HG02970 (cell line): ENCODE measurements at regions not wholly inside any gene's neighbourhood (a gene's known extent, or its start where the extent isn't known, plus 50 kb on each side); places are given as distances from the start of the nearest gene placed in this dataset.

Experiments used
- ATAC-seq: cut with Tn5 transposase; IDR thresholded peaks from one replicate; pipeline ENCODE4 v1.9.1; 2021; ENCODE audit warnings: mild to moderate bottlenecking, moderate library complexity, moderate number of reproducible peaks; ENCODE audit not compliant: unreplicated experiment, low FRiP score

DNA sequence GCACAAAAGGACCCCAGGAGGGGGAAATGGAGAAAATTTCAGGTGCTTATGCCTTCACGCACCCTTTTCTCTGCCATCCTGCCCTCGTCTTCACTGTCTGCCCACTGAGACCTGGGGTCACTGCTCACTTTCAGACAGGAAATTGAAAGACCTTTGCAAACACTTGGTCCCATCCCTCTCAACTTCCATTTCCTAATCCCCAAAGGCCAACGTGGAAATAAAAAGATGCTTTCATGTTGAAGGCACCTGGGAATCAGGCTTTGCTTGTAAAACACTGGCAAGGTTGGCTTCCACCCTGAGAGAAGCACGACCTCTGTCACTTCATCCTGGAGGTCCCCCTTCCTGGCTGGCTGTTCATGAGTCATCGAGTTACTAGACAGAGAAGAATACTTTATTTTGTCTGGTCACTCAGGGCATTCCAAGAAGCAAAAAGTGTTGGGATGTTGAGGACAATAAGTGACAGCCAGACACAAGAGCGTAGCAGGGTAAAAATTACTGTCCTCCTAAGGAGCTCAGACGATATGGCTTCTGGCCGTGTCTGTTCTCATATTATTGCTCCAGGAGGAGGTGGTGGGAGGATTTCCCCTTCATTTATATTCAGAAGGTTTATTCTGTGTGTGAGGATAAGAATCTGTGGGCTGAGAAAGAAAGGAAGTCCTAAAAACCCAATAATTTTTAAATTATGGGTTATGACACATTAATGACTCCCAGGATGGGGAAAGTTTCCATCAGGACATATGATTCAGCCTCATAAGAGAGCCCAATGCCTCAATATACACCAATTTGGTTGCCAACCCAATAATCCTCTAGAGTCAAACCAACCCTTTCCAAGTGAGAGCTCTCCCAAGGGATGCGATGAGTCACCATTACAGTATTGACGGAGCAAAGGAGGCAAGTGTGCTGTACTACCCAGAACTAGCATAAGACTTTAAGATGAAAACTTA is 409.0 kb downstream of the COG6 start:
- ATAC-seq, result no peak

DNA sequence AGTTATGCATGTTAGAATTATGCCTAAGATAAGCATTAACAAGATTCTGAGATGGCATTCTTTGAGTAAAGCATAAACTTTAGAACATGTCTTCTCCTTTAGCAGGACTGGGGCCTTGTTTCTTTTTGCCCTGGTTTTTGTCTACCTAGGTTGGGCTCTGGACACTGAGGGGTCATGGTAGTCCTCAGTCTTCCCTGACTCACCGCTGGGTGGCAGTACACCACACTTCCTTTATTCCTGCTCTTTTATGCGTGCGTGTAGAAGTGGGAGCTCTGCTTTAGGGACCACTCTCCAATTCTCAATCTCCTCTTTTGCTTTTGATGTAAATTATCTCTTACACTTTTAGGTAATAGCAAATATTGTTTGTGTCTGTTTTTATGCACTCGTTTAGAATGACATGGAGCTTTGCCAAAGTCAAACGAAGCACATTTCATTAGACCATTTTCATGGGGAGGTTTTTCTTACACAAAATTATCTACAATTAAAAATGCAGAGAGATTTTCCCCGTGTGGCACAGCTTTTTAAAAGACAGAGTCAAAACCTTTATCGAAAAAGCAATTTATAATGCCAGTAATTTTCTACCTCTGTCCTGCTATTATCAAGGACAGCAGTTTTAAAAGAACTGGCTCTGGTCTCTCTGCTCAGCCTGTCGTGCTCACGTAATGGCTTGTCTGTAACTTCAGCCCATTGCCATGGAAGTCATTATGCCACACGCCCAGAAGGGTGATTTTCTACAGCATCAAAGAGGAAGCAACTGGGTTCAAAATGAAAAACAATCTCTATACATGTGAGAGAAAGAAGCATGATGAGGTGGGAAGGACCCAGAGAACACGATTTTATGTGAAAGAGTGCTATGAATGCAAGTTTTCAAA is 413.9 kb downstream of the COG6 start:
- no peak for ATAC-seq

DNA sequence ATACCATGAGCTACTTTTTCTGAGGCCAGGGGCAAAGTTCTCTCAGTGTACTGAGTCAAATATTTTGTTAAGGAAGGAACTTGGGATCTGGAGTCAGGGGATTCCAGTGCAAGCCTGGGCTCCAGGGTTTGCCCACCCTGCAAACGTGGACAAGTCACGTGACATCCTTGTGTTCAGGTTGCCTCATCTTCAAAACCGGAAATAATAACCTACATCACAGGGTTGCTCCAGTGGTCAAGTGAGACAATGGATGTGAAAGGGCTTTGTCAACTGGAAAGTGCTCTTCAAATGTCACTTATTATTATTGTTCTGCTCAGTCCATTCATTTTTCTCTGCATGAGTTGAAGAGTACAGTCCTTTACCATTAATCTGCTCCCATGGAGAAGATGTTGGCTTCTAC is 414.9 kb downstream of the COG6 start:
- no peak for ATAC-seq

DNA sequence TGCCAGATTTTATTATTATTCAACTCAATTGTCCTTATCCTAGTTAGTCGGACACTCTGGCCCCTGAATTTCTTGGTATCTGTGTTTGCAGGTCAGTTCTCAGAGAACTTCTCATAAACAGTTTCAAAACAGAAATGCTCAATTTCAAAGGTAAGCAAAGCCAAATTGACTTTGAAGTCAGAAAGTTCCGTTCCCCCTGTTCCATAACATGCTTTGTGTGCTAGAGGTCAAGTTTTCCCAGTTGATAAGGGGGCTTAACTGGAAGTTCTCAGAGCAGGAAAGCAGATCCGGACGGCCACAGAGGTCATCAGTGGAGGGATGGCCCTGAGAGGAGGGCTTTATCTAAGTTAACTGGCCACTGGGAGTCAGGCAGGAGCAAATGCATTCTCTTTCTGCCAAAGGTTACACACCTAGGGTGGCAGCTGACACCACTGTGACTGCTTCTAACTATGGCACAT is 417.2 kb downstream of the COG6 start:
- no peak for ATAC-seq

DNA sequence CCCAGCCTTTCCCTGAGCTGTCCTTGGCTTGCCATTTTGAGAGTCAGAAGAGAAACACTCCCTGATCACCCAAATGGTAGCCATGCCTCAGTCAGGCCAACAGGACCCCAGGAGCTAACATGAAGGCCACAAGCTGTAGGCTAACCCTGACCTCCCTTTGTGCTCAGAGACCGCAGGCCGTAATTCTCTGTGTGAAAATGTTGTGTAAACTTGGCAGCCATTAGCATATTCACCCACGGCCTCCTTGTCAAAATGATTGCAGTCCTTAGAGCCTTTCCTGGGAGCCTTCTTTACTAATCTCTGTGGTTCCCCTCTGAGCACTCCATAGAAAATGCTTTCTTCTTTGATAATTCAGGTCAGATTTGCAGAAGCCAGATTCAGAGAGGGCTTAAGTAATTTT is 418.9 kb downstream of the COG6 start:
- no peak for ATAC-seq

DNA sequence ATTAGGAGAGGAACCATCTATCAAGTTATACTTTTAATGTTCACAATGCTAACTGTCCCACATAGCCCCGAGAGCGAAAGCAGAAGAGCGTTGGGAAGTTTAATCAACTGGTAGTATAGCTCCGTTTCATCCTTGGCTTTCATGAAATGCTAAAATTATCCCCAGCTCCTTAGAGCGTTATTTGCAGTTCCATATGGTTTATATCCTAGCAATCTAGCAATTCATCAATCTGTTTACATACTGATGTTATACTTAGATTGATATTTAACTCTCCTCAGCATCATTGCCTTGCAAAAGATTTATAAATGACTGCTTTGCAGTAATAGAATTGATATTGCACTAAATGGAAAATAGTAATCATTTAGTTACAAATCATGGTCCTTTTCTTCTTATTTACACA is 419.8 kb downstream of the COG6 start:
- ATAC-seq, result no peak

DNA sequence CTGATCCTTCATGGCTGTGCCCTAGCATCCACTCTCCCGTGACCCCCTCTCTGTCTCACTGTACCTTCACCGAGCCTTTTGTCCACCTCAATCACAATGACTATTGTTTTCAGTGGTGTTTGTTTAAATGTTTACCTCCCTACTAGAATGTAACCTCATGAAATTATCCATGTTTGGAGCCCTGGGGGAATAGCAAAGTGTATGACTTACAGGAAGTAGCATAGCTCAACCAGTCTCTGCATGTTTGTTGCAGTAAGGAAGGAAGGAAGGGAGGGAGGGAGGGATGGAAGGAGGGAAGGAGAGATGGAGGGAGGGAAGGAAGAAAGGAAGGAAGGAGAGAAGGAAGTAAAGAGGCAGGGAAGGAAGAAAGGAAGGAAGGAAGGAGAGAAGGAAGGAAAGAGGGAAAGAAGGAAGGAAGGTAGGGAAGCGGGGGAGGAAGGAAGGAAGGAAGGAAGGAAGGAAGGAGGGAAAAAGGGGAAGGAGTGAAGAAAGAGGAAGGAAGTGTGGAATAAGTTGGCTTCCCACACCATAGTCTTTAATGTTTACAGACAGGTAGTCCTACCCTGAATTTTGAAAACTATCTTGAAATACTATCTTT is 421.4 kb downstream of the COG6 start:
- no peak for ATAC-seq

DNA sequence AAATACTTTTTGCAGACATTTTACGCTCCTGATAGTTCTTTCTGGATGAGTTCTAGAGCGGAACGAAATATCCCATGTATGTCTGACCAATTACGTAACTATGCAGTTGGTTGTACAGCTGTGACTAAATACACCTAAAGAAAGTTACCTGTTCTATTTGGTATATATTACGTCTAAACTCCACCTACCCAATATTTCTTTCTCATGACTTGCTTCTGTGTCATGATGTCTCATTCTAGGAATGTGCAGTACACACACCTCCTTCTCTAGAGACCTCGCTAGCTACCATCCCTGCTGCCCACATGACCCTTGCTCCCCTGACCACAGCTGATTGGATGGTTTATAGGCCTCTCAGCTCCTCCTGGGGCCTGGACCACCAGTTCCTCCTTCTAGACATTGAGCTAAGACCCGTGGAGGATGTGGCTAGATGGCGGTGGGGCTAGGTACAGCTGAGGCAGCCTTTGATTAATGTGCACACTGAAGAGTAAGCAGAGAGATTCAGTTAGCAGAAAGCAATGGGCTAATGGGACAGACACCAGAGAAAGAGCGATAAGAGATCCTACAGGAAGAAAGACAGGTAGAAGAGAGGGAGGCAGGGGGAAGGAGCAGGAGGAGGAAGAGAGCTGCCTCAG is 422.1 kb downstream of the COG6 start:
- ATAC-seq, result no peak

DNA sequence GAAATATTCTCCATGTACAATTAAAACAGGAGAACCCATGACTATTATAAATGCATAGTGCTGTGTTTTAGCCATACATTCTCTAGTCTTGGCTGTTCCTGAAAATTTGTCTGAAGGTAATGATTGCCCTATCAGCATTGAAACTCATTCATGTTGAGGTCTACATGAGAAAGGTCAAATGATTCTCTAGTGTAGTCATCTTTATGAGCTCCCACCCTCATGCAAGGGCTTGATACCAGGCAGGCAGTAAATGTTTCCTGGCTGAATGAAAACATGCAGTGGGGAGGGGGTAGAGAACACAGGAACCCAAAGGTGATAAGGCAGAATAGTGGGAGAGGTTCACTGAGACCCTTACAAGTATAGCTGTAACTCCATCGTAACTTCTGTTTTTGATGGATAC is 424.3 kb downstream of the COG6 start:
- no peak for ATAC-seq

DNA sequence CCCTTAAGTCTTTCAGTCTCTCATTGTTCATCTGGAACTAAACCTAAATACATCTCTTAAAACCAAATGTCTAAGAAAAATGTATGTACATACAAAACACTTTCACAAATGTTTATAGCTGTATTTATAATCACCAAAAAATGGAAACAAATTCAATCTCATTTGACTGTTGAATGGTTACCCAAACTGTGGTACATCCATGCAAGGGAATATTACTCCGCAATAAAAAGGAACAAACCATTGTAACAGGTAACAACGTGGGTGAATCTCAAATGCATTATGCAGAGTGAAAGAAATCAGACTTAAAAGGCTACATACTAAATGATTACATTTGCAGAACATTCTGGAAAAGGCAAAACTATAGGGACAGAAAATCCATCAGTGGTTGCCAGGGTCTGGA is 425.2 kb downstream of the COG6 start:
- ATAC-seq, result no peak

DNA sequence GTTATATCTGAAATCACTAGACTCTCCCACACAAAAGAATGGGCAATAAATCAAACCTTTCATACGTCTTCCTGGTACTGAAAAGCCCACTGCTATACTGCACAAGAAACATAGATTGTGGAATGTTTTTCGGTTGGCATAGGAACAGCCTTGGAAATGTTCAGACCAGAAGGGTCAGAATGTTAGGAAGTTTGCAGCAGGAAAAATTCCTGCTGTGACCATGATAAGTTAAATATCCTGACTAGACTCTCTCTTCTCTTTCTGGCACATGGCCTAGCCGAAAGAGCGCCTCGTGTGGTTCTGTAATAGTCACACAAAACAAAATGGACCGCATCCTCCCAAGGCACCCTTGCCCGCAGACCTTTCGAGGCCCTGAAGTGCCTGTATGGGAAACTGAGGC is 427.2 kb downstream of the COG6 start:
- no peak for ATAC-seq

DNA sequence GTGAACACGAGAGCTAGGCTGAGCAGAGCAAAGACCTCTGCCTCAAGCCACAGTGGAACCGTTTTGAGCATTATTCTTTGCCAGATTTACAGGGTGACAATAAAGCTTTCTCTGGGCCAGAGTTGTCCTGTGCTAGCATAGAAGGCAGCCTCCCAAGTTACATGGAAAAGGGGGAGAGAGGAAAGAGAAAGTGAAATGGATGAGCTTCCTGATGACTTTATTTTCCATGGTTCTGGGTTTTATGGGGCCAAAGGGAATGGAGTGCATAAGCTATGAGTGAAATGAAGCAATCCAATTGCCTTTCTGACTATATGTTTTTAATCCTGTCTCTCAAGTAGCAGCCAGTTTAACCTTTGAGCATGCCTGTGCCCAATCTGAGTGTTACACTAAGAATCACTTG is 428.4 kb downstream of the COG6 start:
- no peak for ATAC-seq

DNA sequence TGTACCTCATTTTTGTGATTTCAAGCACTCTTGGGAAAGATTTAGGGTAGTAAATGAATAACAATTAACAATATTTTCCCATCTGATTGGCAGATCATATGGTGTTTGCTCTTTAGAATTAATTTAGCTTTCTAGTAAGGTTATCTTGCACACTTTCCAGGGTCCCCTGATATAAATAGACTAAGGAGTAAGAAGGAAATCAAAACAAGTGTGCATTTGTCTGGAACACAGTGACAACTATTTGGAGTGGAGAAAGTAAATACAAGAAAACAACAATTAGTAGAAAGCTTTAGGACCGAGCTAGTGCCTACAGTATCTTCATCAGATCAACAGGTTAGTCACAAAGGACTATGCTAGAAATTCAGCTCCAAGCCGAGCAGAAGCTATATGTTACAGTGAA is 429.5 kb downstream of the COG6 start:
- no peak for ATAC-seq

DNA sequence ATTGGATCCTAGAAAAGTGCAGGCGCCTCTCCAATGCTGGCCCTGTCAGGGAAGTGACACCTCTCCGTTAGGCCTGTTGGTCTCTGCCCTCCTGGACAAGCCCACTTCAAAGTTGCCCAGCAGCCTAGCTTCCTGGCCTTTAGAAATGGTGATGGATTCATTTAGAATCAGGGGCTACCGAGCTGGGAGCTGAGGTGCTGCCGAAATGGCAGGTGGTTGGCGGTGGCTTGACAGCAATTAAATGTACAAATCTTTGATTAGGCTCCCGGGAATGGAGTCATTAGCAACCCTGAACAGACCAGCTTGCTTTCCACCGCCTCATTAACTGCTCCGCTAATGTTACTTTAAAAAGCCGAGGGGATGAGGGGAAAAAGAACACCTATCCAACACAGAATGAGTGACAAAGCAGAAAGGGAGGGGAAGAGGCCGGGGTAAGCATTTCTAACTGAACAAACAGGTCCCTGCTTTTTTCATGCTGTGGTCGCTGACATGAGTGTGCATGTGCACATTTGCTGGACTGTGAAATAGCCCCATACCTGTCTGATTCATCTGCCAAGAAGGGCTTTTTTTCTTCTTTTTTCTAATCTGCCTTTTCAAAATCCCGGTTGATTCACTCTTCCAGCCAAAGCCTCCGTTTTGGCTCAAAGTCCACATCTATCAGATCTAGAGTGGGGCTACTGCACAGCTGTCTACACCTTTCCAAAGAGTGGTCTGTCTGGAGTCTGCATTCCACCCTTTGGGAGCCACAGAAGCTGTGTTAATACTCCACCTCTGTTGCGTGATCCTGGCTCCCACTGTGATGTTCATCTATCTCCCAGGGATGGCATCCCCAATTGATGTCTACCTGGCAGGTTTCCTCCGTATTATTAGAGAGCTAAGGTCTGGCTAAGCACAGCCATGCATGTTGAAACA is 431.9 kb downstream of the COG6 start:
- no peak for ATAC-seq

DNA sequence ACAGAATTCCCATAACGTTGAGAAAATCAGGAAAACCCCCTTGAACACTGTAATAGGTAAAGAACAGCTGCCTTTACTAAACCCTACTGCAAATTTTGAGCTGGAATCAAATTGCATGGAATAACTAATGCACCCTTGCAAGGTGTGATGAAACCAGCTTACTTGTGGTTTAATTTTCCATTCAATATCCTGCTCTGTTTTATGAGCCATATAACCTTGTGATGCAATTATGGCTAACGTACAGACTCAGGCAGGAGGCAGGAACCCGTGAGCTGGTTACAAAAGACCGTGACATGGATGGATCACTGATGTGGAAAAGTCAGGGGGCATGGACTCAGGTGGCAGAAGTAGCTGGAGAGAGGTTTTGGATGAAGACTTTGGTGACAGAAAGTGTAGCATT is 438.6 kb downstream of the COG6 start:
- no peak for ATAC-seq

DNA sequence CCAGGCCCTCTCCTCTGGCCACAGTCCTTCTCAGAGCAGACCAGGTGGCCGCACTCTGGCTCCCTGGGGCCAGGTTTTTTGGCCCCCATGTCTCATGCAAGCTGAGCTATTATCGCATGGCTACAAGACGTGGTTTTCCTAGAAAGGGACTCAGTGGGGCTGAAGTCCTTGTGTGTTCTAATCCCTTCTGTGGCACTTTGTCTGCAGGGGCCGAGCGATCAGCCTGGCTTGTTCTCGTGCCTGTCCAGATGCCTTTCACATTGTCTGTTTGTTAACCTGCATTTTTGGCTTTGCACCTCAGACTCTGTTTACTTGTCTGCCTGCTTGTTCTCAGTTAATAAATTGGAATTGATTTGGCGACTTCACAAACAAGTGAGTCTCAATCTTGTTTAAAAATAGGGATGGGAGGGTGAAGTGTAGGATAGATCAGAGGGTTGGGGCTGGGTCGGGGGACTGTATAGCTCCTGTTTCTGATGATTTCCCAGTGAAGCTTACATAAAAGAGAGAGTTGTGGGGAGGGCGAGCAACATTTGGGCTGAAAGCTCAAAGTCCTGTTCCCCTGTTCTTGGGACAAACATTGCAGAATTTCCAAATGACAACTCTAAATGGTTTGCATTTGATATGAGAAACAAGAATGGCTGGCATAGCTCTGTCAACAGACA is 440.4 kb downstream of the COG6 start:
- ATAC-seq, result no peak

DNA sequence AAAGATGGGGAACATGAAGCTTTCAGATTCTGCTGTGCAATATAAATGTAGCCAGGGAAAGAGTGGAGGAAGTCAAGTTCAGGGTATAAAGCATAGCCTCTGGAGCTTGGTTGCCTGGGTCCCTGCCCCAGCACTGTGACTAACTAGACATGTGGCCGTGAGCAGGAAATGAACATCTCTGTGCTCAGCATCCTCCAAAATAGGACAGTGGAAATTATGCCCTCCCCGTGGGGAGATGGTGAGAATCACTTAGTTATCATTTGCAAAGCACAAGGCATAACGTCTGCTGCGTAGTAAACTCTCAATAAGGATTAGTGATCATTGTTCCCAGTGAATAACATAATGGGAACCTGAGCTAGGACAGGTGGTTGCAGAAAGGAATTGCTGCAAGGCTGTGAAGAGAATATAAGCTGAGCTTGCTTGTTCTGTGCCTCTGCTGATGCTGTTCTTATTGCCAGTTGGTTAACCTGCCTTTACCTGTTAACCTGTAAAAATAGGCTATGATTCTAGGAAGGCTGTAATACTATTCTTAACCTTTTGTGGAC is 441.0 kb downstream of the COG6 start:
- ATAC-seq, result no peak

DNA sequence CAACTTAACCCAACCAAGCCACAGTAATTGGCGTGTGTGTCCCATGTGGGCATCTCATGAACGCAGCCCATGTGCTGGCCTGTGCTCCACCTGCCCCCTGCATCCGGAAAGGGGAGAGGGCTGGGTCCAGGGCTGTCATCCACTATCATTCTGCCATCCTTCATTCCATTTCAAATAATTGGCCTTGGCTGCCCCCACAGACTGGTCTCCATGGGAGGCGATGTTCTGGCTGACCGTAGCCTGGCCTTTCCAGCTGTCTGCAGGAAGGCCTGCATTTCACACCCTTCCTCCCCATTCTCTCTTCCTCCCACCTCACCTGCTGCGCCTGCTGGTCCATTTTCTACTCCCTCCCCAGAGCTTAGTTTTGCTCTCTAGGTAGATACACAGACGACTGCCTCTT is 442.8 kb downstream of the COG6 start:
- ATAC-seq, result no peak
